HCT116 (cell line): ENCODE measurements at regions not wholly inside any gene's neighbourhood (a gene's known extent, or its start where the extent isn't known, plus 50 kb on each side); places are given as distances from the start of the nearest gene placed in this dataset.

Experiments
- ATAC-seq: fragments of 200-7000 bp; cut with Tn5 transposase; 2 replicates; pipeline ENCODE4 v1.9.1; 2020; ENCODE audit warnings: mild to moderate bottlenecking, moderate library complexity
- BruUV-seq: library from RNA; stranded (reverse); fragments of 400-500 nt; replicated peaks from 2 replicates; lab custom pipeline; 2021; lab: Mats Ljungman, UMichigan
- CTCF ChIA-PET: fragments of 300-600 bp; sonication (Branson Sonifier 250); formaldehyde crosslinking; loops from one replicate; lab custom pipeline; 2021; ENCODE audit warnings: antibody characterized with exemption; lab: Charles Lee
- POLR2A ChIA-PET: fragments of 300-600, 350-600 bp; sonication (Branson Sonifier 250); formaldehyde crosslinking; loops from one replicate; lab custom pipeline; 2021; ENCODE audit warnings: antibody characterized with exemption; lab: Charles Lee
- RAD21 ChIA-PET, 2 experiments: fragments of 300-600 bp; sonication (Branson Sonifier 250); formaldehyde crosslinking; loops; one replicate each; lab custom pipeline; 2023; ENCODE audit warnings: low total read pairs in 2 of 2; ENCODE audit not compliant: uncharacterized antibody in 2 of 2, unreplicated experiment in 2 of 2, low non-redundant PET in 1 of 2; lab: Charles Lee
- DNase-seq: peaks from one replicate; pipeline ENCODE4 v3.0.0-alpha.2; 2010; ENCODE audit warnings: low read depth, low spot score
- H2AFZ ChIP-seq: fragments of 200-600 bp; shearing (Covaris generic), sonication (generic); 2 replicates; pipeline ENCODE4 v1.6.1; 2017; ENCODE audit warnings: low read depth, mixed run types, mixed read lengths, antibody characterized with exemption, low read length; ENCODE audit not compliant: poor library complexity, severe bottlenecking
- H3K27ac ChIP-seq: 2 replicates; pipeline ENCODE4 v1.5.1; 2012; ENCODE audit warnings: low read depth, low read length
- H3K27me3 ChIP-seq: fragments of 200-600 bp; sonication (generic); 2 replicates; pipeline ENCODE4 v1.6.1; 2016; ENCODE audit warnings: mixed run types, low read length, mixed read lengths; ENCODE audit not compliant: insufficient read depth
- H3K36me3 ChIP-seq, 2 experiments: fragments of 200-500 bp in 1 of 2; fragments of 200-600 bp in 1 of 2; sonication (Bioruptor generic) in 1 of 2; sonication (generic) in 1 of 2; 2 replicates each; pipeline versions ENCODE4 v1.5.1 to v1.6.1; 2014 to 2016; ENCODE audit warnings: low read length in 2 of 2, inconsistent platforms in 1 of 2, mixed read lengths in 1 of 2, mixed run types in 1 of 2; ENCODE audit not compliant: insufficient read depth in 2 of 2, control insufficient read depth in 1 of 2
- H3K4me1 ChIP-seq, 2 experiments: fragments of 200-600 bp in 1 of 2; sonication (generic) in 1 of 2; 2 replicates each; pipeline versions ENCODE4 v1.5.1 to v1.6.1; 2012 to 2017; ENCODE audit warnings: low read length in 2 of 2, inconsistent platforms in 1 of 2, mild to moderate bottlenecking in 1 of 2, mixed read lengths in 1 of 2, mixed run types in 1 of 2, moderate library complexity in 1 of 2; ENCODE audit not compliant: insufficient read depth in 2 of 2, control insufficient read depth in 1 of 2
- H3K4me2 ChIP-seq: fragments of 200-600 bp; sonication (generic); 2 replicates; pipeline ENCODE4 v1.6.1; 2017; ENCODE audit warnings: mixed run types, low read length, mixed read lengths
- H3K4me3 ChIP-seq, 2 experiments: fragments of 200-600 bp in 1 of 2; sonication (generic) in 1 of 2; replicated peaks in 1 of 2; 2 replicates each; pipeline ENCODE4 v1.5.1; 2011 to 2016; ENCODE audit warnings: low read length in 2 of 2, control low read depth in 1 of 2, low read depth in 1 of 2, mild to moderate bottlenecking in 1 of 2, mixed read lengths in 1 of 2, mixed run types in 1 of 2
- H3K79me2 ChIP-seq: fragments of 200-600 bp; sonication (generic); 2 replicates; pipeline ENCODE4 v1.6.1; 2017; ENCODE audit warnings: mild to moderate bottlenecking, mixed run types, low read length, moderate library complexity, mixed read lengths; ENCODE audit not compliant: insufficient read depth
- H3K9ac ChIP-seq: fragments of 200-600 bp; sonication (generic); 2 replicates; pipeline ENCODE4 v1.6.1; 2016; ENCODE audit warnings: low read length, mixed read lengths
- H3K9me2 ChIP-seq: fragments of 200-600 bp; sonication (generic), shearing (Covaris generic); 2 replicates; pipeline ENCODE4 v1.6.1; 2017; ENCODE audit warnings: mixed run types, mild to moderate bottlenecking, moderate library complexity; ENCODE audit not compliant: insufficient read depth
- H3K9me3 ChIP-seq, 2 experiments: fragments of 200-500 bp in 1 of 2; fragments of 200-600 bp in 1 of 2; sonication (Bioruptor generic) in 1 of 2; sonication (generic) in 1 of 2; 2 replicates each; pipeline ENCODE4 v1.6.1; 2014 to 2017; ENCODE audit warnings: low read length in 2 of 2, mixed read lengths in 2 of 2, inconsistent platforms in 1 of 2, low read depth in 1 of 2, mild to moderate bottlenecking in 1 of 2, mixed run types in 1 of 2, moderate library complexity in 1 of 2; ENCODE audit not compliant: control insufficient read depth in 1 of 2, insufficient read depth in 1 of 2
- H4K20me1 ChIP-seq: fragments of 200-600 bp; sonication (generic), shearing (Covaris generic); 2 replicates; pipeline ENCODE4 v1.6.1; 2017; ENCODE audit warnings: mixed run types, mild to moderate bottlenecking, moderate library complexity; ENCODE audit not compliant: insufficient read depth
- CTCF ChIP-seq, 3 experiments: fragments of 200-600 bp in 1 of 3; sonication (generic) in 1 of 3; IDR thresholded peaks in 2 of 3; conservative IDR thresholded peaks in 1 of 3; 2 replicates each; pipeline ENCODE4 v1.5.1; 2012 to 2017; ENCODE audit warnings: low read depth in 2 of 3, low read length in 2 of 3, antibody characterized with exemption in 1 of 3, borderline replicate concordance in 1 of 3, control low read depth in 1 of 3, mild to moderate bottlenecking in 1 of 3, mixed read lengths in 1 of 3, mixed run types in 1 of 3, moderate library complexity in 1 of 3; ENCODE audit not compliant: insufficient read depth in 1 of 3
- ELF1 ChIP-seq: IDR thresholded peaks from 2 replicates; pipeline ENCODE4 v1.6.1; 2012; ENCODE audit warnings: low read depth, borderline replicate concordance
- EZH2 ChIP-seq: fragments of 200-600 bp; sonication (generic); IDR thresholded peaks from 2 replicates; pipeline ENCODE4 v1.6.1; 2017; ENCODE audit warnings: antibody characterized with exemption, mixed run types
- FOSL1 ChIP-seq: IDR thresholded peaks from 2 replicates; pipeline ENCODE4 v1.6.1; 2012; ENCODE audit warnings: low read depth
- POLR2A ChIP-seq: IDR thresholded peaks from 2 replicates; pipeline ENCODE4 v1.7.0; 2011; ENCODE audit warnings: borderline replicate concordance; ENCODE audit not compliant: insufficient read depth, insufficient read length; ENCODE audit errors: extremely low read depth
- RAD21 ChIP-seq: IDR thresholded peaks from 2 replicates; pipeline ENCODE4 v1.6.1; 2012; ENCODE audit warnings: low read depth, mild to moderate bottlenecking
- SIN3A ChIP-seq: IDR thresholded peaks from 2 replicates; pipeline ENCODE4 v1.6.1; 2012; ENCODE audit warnings: low read depth
- TCF7L2 ChIP-seq: IDR thresholded peaks from 2 replicates; pipeline ENCODE4 v1.7.0; 2011; ENCODE audit warnings: borderline replicate concordance, inconsistent platforms; ENCODE audit not compliant: insufficient read depth, insufficient read length; ENCODE audit errors: extremely low read depth
- YY1 ChIP-seq: IDR thresholded peaks from 2 replicates; pipeline ENCODE4 v1.6.1; 2011; ENCODE audit warnings: low read length, low read depth, moderate library complexity, mild to moderate bottlenecking; ENCODE audit not compliant: insufficient replicate concordance; ENCODE audit errors: extremely low read depth
- intact Hi-C: fragments of 100-400 bp; cut with micrococcal nuclease; formaldehyde crosslinking; loops from 2 replicates; pipeline ENCODE4 v1.10.0; 2022
- TF ChIP-seq, protein P1 (sequence below): IDR thresholded peaks from 2 replicates; pipeline ENCODE4 v1.6.1; 2012
- TF ChIP-seq, protein P2 (sequence below): IDR thresholded peaks from 2 replicates; pipeline ENCODE4 v1.6.1; 2011; ENCODE audit warnings: mild to moderate bottlenecking, low read length, moderate library complexity; ENCODE audit not compliant: insufficient replicate concordance; ENCODE audit errors: extremely low read depth

GRCh38 chr16:76976101-76976500 is 214.9 kb upstream of the MON1B start:
- no peaks in the 10 kb centered on the region for H3K27me3 ChIP-seq
- no peaks in the 10 kb centered on the region for H3K36me3 ChIP-seq
- POLR2A ChIA-PET, result no interaction called here
- no peaks in the 10 kb centered on the region for H3K4me1 ChIP-seq
- H2AFZ ChIP-seq, result no peak overlapping the region
- no peaks in the 10 kb centered on the region for H4K20me1 ChIP-seq
- no peaks in the 10 kb centered on the region for H3K9me2 ChIP-seq
- CTCF ChIA-PET, result no interaction called here
- no peaks in the 10 kb centered on the region for H3K9me3 ChIP-seq
- no peak overlapping the region for H3K9ac ChIP-seq
- BruUV-seq, result no TSS peak
- no peaks in the 10 kb centered on the region for H3K79me2 ChIP-seq
- DNase-seq, result no peak
- H3K27ac ChIP-seq, result no peak overlapping the region
- H3K4me2 ChIP-seq, result no peak overlapping the region
- H3K4me3 ChIP-seq, result no peak overlapping the region
- ATAC-seq, result no peak
- no peak for TF ChIP-seq ELF1
- no peak for TF ChIP-seq EZH2
- TF ChIP-seq CTCF (IDR thresholded peaks at IDR 0.05 in 2 of 3, conservative IDR thresholded peaks at IDR 0.05 in 1 of 3; ENCODE audit: borderline replicate concordance in 1 of 3, insufficient read depth in 1 of 3, low read depth in 2 of 3, low read length in 2 of 3), result no peak
- TF ChIP-seq RAD21, result no peak
- no peak for TF ChIP-seq YY1
- TF ChIP-seq FOSL1, result no peak
- TF ChIP-seq, protein P1, sequence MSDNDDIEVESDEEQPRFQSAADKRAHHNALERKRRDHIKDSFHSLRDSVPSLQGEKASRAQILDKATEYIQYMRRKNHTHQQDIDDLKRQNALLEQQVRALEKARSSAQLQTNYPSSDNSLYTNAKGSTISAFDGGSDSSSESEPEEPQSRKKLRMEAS, result no peak
- no peak for TF ChIP-seq POLR2A
- TF ChIP-seq SIN3A, result no peak
- TF ChIP-seq TCF7L2, result no peak
- TF ChIP-seq, protein P2, sequence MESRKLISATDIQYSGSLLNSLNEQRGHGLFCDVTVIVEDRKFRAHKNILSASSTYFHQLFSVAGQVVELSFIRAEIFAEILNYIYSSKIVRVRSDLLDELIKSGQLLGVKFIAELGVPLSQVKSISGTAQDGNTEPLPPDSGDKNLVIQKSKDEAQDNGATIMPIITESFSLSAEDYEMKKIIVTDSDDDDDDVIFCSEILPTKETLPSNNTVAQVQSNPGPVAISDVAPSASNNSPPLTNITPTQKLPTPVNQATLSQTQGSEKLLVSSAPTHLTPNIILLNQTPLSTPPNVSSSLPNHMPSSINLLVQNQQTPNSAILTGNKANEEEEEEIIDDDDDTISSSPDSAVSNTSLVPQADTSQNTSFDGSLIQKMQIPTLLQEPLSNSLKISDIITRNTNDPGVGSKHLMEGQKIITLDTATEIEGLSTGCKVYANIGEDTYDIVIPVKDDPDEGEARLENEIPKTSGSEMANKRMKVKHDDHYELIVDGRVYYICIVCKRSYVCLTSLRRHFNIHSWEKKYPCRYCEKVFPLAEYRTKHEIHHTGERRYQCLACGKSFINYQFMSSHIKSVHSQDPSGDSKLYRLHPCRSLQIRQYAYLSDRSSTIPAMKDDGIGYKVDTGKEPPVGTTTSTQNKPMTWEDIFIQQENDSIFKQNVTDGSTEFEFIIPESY, result no peak
- intact Hi-C loops, result no loop called here
- RAD21 ChIA-PET, result no interaction called here
